Fibroblast of lung (primary cell): ENCODE measurements at regions not wholly inside any gene's neighbourhood (a gene's known extent, or its start where the extent isn't known, plus 50 kb on each side); places are given as distances from the start of the nearest gene placed in this dataset.

Source experiments
- DNase-seq, 2 donors: peaks; one replicate each; pipeline versions ENCODE4 v3.0.0 to v3.0.0-alpha.2; 2010; ENCODE audit warnings: low read depth in 2 of 2
- H2AFZ ChIP-seq: 2 replicates; pipeline ENCODE4 v1.5.1; 2012; ENCODE audit warnings: low read length, control low read depth, inconsistent platforms
- H3K27ac ChIP-seq: 2 replicates; pipeline ENCODE4 v1.5.1; 2011; ENCODE audit warnings: low read length, control low read depth; ENCODE audit not compliant: insufficient read depth
- H3K27me3 ChIP-seq: 2 replicates; pipeline ENCODE4 v1.5.1; 2011; ENCODE audit warnings: mild to moderate bottlenecking, low read length; ENCODE audit not compliant: control insufficient read depth, insufficient read depth
- H3K36me3 ChIP-seq: 2 replicates; pipeline ENCODE4 v1.5.1; 2011; ENCODE audit warnings: low read length; ENCODE audit not compliant: control insufficient read depth, insufficient read depth
- H3K4me1 ChIP-seq: 2 replicates; pipeline ENCODE4 v1.5.1; 2011; ENCODE audit warnings: low read length; ENCODE audit not compliant: control insufficient read depth, insufficient read depth; ENCODE audit errors: extremely low read depth
- H3K4me2 ChIP-seq: 2 replicates; pipeline ENCODE4 v1.5.1; 2011; ENCODE audit warnings: low read length, control low read depth; ENCODE audit not compliant: insufficient read depth; ENCODE audit errors: extremely low read depth
- H3K4me3 ChIP-seq, 4 experiments: fragments of 200-600 bp in 1 of 4; sonication (generic) in 1 of 4; replicated peaks in 1 of 4; 2 replicates each; pipeline ENCODE4 v1.5.1; 2011 to 2016; ENCODE audit warnings: low read length in 4 of 4, low read depth in 3 of 4, mild to moderate bottlenecking in 3 of 4, control low read depth in 2 of 4, inconsistent platforms in 1 of 4, mixed read lengths in 1 of 4; ENCODE audit not compliant: insufficient read depth in 1 of 4; ENCODE audit errors: control extremely low read depth in 1 of 4
- H3K79me2 ChIP-seq: 2 replicates; pipeline ENCODE4 v1.5.1; 2012; ENCODE audit warnings: mild to moderate bottlenecking, low read length, inconsistent platforms; ENCODE audit not compliant: control insufficient read depth, insufficient read depth
- H3K9ac ChIP-seq: 2 replicates; pipeline ENCODE4 v1.5.1; 2011; ENCODE audit warnings: mild to moderate bottlenecking, low read length, control low read depth; ENCODE audit not compliant: insufficient read depth
- H3K9me3 ChIP-seq: 2 replicates; pipeline ENCODE4 v1.5.1; 2012; ENCODE audit warnings: low read depth, low read length; ENCODE audit not compliant: control insufficient read depth, insufficient read depth
- H4K20me1 ChIP-seq: 2 replicates; pipeline ENCODE4 v1.5.1; 2011; ENCODE audit warnings: low read length; ENCODE audit not compliant: control insufficient read depth, insufficient read depth; ENCODE audit errors: extremely low read depth
- CTCF ChIP-seq, 2 donors: IDR thresholded peaks in 1 of 2; conservative IDR thresholded peaks in 1 of 2; 1 replicate in 1 of 2; 2 replicates in 1 of 2; pipeline ENCODE4 v1.5.1; 2011 to 2012; ENCODE audit warnings: low read length in 2 of 2, control low read depth in 1 of 2, inconsistent platforms in 1 of 2, low read depth in 1 of 2, mild to moderate bottlenecking in 1 of 2
- EZH2 ChIP-seq: IDR thresholded peaks from 2 replicates; pipeline ENCODE4 v1.5.1; 2012; ENCODE audit warnings: low read length, control low read depth, mild to moderate bottlenecking; ENCODE audit errors: missing control alignments

GRCh38 chr10:132995909-132996602, 53.7 kb upstream of the CFAP46 start:
- Histone ChIP-seq H3K79me2 (no peaks in the 10 kb centered on the region), H3K4me2 (no peak overlapping the region), H3K9ac (no peak overlapping the region), H3K27ac (no peak overlapping the region), H2AFZ (no peak overlapping the region), H3K27me3 (no peaks in the 10 kb centered on the region), H4K20me1 (peaks cover 2% of the 10 kb centered on the region), H3K4me1 (no peaks in the 10 kb centered on the region), H3K9me3 (no peaks in the 10 kb centered on the region), H3K4me3 (no peak overlapping the region), H3K36me3 (no peaks in the 10 kb centered on the region)
- TF ChIP-seq CTCF (conservative IDR thresholded peaks at IDR 0.05 in 1 of 2, IDR thresholded peaks at IDR 0.05 in 1 of 2; ENCODE audit: low read depth in 1 of 2, low read length in 2 of 2) (no peak), EZH2 (no peak)
- no peak for DNase-seq

- Histone ChIP-seq H3K79me2 (no peaks in the 10 kb centered on the region), H3K9me3 (no peaks in the 10 kb centered on the region), H3K27ac (no peak overlapping the region), H3K36me3 (no peaks in the 10 kb centered on the region), H2AFZ (peak overlapping the region; percentile 83), H3K27me3 (no peaks in the 10 kb centered on the region), H4K20me1 (peaks cover 2% of the 10 kb centered on the region), H3K4me2 (peak overlapping the region; percentile 80), H3K9ac (peak overlapping the region; percentile 16), H3K4me1 (no peaks in the 10 kb centered on the region), H3K4me3 (peak overlapping the region in 1 of 4 experiments; percentile 49)
- no peak for TF ChIP-seq CTCF (conservative IDR thresholded peaks at IDR 0.05 in 1 of 2, IDR thresholded peaks at IDR 0.05 in 1 of 2; ENCODE audit: low read depth in 1 of 2, low read length in 2 of 2)
- no peak for TF ChIP-seq EZH2
- DNase-seq = no peak
Measured at GRCh38 chr10:132994811-132995210, 52.4 kb upstream of the CFAP46 start.

GRCh38 chr10:132994185-132994796, 51.9 kb upstream of the CFAP46 start:
- peaks cover 2% of the 10 kb centered on the region for H4K20me1 ChIP-seq
- no peaks in the 10 kb centered on the region for H3K27me3 ChIP-seq
- peak overlapping the region; percentile 80 for H3K4me2 ChIP-seq
- TF ChIP-seq EZH2 = no peak
- no peak for TF ChIP-seq CTCF (conservative IDR thresholded peaks at IDR 0.05 in 1 of 2, IDR thresholded peaks at IDR 0.05 in 1 of 2; ENCODE audit: low read depth in 1 of 2, low read length in 2 of 2)
- no peaks in the 10 kb centered on the region for H3K79me2 ChIP-seq
- no peaks in the 10 kb centered on the region for H3K9me3 ChIP-seq
- H3K4me1 ChIP-seq = no peaks in the 10 kb centered on the region
- peak in 1 of 2 donors; percentile 24 for DNase-seq
- no peaks in the 10 kb centered on the region for H3K36me3 ChIP-seq
- peak overlapping the region; percentile 83 for H2AFZ ChIP-seq
- H3K27ac ChIP-seq = no peak overlapping the region
- peak overlapping the region; percentile 16 for H3K9ac ChIP-seq
- H3K4me3 ChIP-seq = peak overlapping the region in 3 of 4 experiments; percentile 41 to 49 (median 42)
